ENCODE measurements at regions not wholly inside any gene's neighbourhood (a gene's known extent, or its start where the extent isn't known, plus 50 kb on each side); places are given as distances from the start of the nearest gene placed in this dataset.
"Not testable (repeated sequence)": the region's sequence is repeated elsewhere in the genome, so short reads cannot be mapped to it uniquely, and the experiment has no call there.

GRCh38 chr16:55061126-55061525, 130.5 kb downstream of the IRX5 start:
- no peak for DNase-seq (ENCODE audit: low read depth in 2 of 2)

- DNase-seq (ENCODE audit: low read depth in 2 of 2) = no peak
Observed at GRCh38 chr16:55062442-55062841, 131.8 kb downstream of the IRX5 start.

- no peak for DNase-seq (ENCODE audit: low read depth in 2 of 2)
Observed at GRCh38 chr16:55072976-55073375, 142.3 kb downstream of the IRX5 start.

DNA sequence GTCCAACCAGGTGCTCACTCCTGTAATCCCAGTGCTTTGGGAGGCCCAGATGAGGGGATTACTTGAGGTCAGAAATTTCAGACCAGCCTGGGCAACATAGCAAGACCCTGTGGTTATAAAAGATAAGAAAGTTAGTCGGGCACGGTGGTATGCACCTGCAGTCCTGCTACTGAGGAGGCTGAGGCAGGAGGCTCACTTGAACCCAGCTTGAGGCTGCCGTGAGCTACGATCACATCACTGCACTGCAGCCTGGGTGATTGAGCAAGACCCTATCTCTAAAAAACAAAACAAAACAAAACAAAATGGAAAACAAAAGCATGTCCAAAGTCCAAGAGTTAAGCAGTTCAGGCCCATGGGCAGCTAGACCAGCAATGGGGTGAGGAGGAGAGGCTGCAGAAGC, 143.2 kb downstream of the IRX5 start:
- no peak for DNase-seq (ENCODE audit: low read depth in 2 of 2)

- not testable (repeated sequence) for DNase-seq (ENCODE audit: low read depth in 2 of 2)
Observed at GRCh38 chr16:55075208-55075607, 144.5 kb downstream of the IRX5 start.

- no peak for DNase-seq (ENCODE audit: low read depth in 2 of 2)
Observed at GRCh38 chr16:55076053-55076452, 145.4 kb downstream of the IRX5 start.

- DNase-seq (ENCODE audit: low read depth in 2 of 2) = no peak
Observed at GRCh38 chr16:55077266-55077665, 146.6 kb downstream of the IRX5 start.

DNA sequence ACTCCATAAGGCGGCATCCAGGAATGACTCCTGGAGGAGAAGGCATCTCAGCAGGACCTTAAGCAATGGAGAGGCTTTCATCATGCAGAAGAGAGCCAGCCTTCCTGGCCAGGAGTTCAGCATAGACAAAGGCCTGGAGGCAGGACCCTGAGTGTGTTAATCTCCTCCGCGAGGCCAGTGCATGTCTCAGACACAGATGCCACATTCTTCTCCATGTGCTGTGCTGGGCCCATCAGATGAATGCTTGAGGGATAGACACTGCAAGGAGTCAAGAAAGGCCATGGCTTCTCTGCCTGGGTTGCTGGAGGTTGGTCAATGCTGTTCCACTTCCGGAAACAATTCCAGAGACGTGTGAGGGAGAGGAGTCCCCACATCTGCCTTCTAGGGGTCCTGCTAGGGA, 147.5 kb downstream of the IRX5 start:
- no peak for DNase-seq (ENCODE audit: low read depth in 2 of 2)

- DNase-seq (ENCODE audit: low read depth in 2 of 2) = no peak
Observed at GRCh38 chr16:55078699-55079410, 148.2 kb downstream of the IRX5 start.

DNA sequence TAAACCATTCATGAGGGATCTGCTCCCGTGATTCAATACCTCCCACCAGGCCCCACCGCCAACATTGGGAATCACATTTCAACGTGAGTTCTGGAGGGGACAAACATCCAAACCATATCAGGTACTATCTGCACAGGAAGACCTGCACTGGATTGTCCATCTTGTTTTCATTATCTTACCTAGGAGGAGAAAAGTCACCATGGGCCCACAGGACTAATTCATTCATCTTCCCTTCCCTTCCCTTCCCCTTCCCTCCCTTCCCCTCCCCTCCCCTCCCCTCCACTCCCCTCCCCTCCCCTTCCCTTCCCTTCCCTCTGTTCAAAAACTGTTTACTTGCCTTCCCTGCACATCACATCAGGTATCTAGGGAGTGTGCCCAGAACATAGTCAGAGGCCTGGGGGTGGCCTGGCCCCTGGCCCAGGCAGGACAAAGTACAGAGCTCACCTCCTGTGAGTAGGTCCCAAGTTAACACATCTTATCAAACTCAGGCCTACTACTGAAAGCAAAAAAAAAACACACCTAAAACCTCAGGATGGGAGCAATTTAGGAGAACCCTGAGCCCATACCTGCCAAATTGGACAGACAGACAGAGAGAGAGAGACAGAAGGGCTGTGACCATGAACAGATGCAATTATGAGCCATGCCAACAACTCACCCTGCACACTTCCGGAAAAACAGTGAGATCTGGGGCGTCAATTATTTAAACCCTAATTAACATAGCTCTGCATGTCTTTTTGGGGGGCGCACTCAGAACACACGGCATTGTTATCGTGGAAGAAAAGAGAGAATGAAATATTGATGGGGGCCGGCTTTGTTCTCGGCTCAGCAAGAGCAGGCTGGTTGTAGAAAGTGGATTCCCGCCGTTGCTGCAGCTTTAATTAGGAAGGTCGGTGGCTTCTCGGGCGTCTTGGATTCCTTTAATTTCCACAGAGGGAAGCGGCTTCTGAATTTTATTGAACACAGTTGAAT, 151.2 kb downstream of the IRX5 start:
- no peak for DNase-seq (ENCODE audit: low read depth in 2 of 2)

GRCh38 chr16:55082591-55082976, 151.9 kb downstream of the IRX5 start:
- no peak for DNase-seq (ENCODE audit: low read depth in 2 of 2)

- DNase-seq (ENCODE audit: low read depth in 2 of 2) = no peak
Observed at GRCh38 chr16:55083052-55083451, 152.4 kb downstream of the IRX5 start.

DNA sequence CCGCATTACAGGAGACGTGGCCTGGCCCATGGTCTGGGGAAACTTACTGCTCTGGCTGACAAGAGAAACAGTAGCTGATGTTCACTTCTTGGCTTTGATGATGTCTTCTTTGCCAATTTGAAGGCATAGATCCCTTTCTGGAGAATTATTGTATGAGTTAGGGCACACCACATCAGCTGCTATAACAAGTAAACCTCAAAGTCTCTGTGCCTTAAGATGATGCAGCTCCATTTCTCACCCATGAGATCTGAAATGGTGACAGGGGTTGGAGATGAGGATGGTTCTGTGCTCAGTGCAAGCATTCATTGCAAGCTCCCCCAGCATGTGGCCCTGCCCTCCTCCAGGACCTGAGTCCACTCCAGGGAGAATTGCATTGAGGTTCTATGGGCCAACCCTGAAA, 157.4 kb downstream of the IRX5 start:
- DNase-seq (ENCODE audit: low read depth in 2 of 2) = no peak

GRCh38 chr16:55089600-55089999, 158.9 kb downstream of the IRX5 start:
- DNase-seq (ENCODE audit: low read depth in 2 of 2) = no peak

DNA sequence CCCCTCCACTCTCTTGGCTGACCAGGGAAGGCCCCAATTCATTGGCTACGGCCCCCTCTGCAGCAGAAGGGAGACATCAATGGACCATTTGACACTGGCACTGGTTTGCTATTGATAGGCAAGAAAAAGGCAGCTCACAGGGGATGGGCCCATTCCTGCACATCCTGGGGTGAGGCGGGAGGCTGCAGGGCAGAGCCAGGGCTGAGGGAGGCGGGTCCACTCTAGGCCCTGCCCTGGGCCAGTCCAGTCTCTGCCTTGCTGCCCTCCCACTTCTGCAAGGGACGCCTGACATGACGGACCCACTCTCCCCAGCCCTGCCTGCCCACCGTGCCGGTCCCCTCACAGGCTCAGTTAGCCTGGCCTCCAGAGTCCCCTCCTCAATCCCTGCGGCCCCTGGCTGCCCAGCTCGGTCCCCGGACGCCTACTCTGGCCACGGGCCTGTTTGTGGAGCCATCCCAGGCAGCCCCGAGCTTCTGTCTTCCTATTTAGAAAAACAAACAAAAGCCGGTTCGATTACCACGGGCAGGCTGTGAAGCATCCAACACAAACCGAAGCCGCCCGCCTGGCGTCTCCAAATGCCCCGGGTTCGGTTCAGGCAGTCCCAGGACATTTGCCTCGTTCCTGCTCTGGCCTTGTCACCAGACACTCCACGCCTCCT, 160.7 kb downstream of the IRX5 start:
- DNase-seq (ENCODE audit: low read depth in 2 of 2) = no peak

DNA sequence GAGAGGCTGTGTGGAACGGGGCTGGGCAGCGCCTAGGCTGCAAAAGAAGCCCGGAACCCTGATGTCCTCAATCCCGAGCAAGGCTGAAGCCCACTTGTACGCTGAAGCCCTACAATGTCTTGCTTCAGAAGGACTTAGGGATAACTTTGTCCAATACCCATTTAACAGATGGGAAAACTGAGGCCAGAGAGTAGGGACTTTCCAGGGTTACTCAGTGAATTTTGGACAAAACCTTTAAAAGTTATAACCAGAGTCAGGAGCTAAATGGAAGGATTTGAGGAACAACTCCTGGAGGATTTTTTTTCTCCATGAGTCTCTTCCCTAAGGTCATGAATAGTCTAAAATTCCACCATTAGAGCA, 161.2 kb downstream of the IRX5 start:
- DNase-seq (ENCODE audit: low read depth in 2 of 2) = no peak

DNA sequence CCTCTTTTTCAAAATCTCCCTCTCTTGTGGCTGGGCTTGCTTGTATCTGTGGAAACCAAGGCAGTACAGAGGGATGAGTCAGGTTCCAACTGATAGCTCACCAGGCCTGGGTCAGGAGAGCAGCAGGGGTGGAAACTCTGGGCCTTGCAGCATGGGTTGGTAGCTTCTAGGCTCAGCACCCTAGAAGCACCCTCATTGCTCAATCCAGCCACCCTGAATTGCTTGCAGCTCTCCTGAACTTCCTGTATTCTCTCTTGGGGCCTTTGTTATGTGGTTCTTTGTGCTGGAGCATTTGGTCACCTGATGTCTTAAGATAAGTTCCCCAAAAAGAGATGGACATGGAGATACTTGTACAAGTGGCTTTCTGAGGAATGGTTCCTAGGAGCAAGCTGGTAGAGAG, 169.4 kb downstream of the IRX5 start:
- DNase-seq (ENCODE audit: low read depth in 2 of 2) = no peak

GRCh38 chr16:55101026-55101425, 170.4 kb downstream of the IRX5 start:
- DNase-seq (ENCODE audit: low read depth in 2 of 2) = no peak

DNA sequence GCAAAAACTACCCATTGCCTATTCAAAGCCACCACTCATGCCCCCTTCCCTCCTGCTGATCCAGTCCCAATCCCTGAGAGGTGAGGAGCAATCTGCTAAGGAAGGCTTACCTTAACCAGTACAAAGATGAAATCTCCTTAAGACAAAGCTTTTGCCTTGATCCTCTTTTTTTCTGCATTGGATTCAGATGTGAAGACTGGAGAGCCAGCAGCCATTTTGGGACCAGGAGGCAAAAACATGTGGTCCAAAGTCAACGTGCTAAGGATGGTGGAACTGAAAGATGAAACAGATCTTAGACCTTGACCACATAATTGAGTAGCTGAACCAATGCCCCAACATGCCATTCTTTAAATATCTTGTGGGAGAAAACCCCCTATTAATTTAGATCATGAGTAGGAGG, 171.4 kb downstream of the IRX5 start:
- no peak for DNase-seq (ENCODE audit: low read depth in 2 of 2)

DNA sequence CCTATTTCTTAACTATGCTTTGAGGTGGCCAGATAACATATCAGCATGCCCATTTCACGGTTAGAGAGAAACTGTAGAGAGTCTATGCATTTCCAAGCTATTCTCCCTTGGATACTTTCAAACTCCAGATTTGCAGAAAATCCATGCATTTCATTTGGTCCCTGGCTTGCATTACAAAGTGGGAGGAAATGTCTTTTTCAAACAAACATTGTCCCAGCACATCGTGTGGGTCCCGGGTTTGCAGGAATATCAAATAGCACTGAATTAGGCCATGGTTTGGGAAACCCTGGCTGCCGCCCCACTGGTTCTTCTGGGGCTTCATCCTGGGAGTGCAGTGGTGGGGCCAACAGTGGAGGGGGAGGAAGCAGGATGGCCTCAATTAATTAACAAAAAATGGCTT, 171.9 kb downstream of the IRX5 start:
- DNase-seq (ENCODE audit: low read depth in 2 of 2) = no peak

GRCh38 chr16:55107851-55108250, 177.2 kb downstream of the IRX5 start:
- no peak for DNase-seq (ENCODE audit: low read depth in 2 of 2)

DNA sequence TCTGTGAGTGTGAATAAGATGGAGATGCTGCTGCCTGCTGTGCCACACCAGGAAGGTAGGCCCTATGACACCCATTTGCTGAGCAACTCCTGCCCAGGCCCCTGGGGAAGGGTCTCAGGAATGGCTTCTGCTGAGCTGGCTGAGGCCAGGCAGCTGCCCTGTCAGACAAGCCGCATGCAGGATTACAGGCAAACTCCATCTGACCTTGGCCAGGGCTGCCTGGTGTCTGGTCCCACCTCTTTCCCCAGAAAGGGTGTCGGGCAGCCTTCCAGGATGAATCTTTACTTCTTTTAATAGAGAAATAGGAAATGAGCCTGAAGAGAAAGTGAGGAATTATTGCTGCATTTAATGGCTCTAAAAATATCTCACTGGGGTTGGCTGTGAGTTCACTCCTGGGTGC, 182.5 kb downstream of the IRX5 start:
- DNase-seq (ENCODE audit: low read depth in 2 of 2) = no peak

GRCh38 chr16:55115506-55115905, 184.8 kb downstream of the IRX5 start:
- no peak for DNase-seq (ENCODE audit: low read depth in 2 of 2)
